ENCODE measurements at regions not wholly inside any gene's neighbourhood (a gene's known extent, or its start where the extent isn't known, plus 50 kb on each side); places are given as distances from the start of the nearest gene placed in this dataset.

DNA sequence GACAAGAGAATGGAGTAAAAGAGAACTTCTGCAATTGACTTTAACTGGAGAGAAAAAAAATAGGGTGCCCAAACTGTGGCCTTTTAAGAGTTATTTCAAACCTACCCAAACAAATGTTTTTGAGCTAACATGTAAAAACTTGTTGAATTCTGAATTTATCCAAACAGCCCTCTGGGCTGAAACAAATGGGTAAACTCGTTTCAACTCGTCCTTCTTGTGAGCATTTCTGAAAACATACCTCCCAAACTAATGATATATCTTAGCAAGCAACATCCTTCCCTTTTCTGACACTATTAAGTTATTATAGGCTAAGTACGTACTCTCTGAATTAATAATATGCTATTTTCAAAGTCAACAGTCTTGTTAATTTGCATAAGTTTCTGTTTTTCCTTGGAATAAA, 793.0 kb upstream of the ACVR2A start:
- TF ChIP-seq, protein P1, sequence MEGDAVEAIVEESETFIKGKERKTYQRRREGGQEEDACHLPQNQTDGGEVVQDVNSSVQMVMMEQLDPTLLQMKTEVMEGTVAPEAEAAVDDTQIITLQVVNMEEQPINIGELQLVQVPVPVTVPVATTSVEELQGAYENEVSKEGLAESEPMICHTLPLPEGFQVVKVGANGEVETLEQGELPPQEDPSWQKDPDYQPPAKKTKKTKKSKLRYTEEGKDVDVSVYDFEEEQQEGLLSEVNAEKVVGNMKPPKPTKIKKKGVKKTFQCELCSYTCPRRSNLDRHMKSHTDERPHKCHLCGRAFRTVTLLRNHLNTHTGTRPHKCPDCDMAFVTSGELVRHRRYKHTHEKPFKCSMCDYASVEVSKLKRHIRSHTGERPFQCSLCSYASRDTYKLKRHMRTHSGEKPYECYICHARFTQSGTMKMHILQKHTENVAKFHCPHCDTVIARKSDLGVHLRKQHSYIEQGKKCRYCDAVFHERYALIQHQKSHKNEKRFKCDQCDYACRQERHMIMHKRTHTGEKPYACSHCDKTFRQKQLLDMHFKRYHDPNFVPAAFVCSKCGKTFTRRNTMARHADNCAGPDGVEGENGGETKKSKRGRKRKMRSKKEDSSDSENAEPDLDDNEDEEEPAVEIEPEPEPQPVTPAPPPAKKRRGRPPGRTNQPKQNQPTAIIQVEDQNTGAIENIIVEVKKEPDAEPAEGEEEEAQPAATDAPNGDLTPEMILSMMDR (IDR thresholded peaks at IDR 0.05): no peak
- no peak for TF ChIP-seq POLR2A (IDR thresholded peaks at IDR 0.05)

All from uterus (tissue), 2 donors.